HCT116 (cell line): ENCODE measurements at regions not wholly inside any gene's neighbourhood (a gene's known extent, or its start where the extent isn't known, plus 50 kb on each side); places are given as distances from the start of the nearest gene placed in this dataset.

ENCODE experiments used
- ATAC-seq: fragments of 200-7000 bp; cut with Tn5 transposase; 2 replicates; pipeline ENCODE4 v1.9.1; 2020; ENCODE audit warnings: mild to moderate bottlenecking, moderate library complexity
- BruUV-seq: library from RNA; stranded (reverse); fragments of 400-500 nt; replicated peaks from 2 replicates; lab custom pipeline; 2021; lab: Mats Ljungman, UMichigan
- CTCF ChIA-PET: fragments of 300-600 bp; sonication (Branson Sonifier 250); formaldehyde crosslinking; loops from one replicate; lab custom pipeline; 2021; ENCODE audit warnings: antibody characterized with exemption; lab: Charles Lee
- POLR2A ChIA-PET: fragments of 300-600, 350-600 bp; sonication (Branson Sonifier 250); formaldehyde crosslinking; loops from one replicate; lab custom pipeline; 2021; ENCODE audit warnings: antibody characterized with exemption; lab: Charles Lee
- RAD21 ChIA-PET, 2 experiments: fragments of 300-600 bp; sonication (Branson Sonifier 250); formaldehyde crosslinking; loops; one replicate each; lab custom pipeline; 2023; ENCODE audit warnings: low total read pairs in 2 of 2; ENCODE audit not compliant: uncharacterized antibody in 2 of 2, unreplicated experiment in 2 of 2, low non-redundant PET in 1 of 2; lab: Charles Lee
- DNase-seq: peaks from one replicate; pipeline ENCODE4 v3.0.0-alpha.2; 2010; ENCODE audit warnings: low read depth, low spot score
- H2AFZ ChIP-seq: fragments of 200-600 bp; shearing (Covaris generic), sonication (generic); 2 replicates; pipeline ENCODE4 v1.6.1; 2017; ENCODE audit warnings: low read depth, mixed run types, mixed read lengths, antibody characterized with exemption, low read length; ENCODE audit not compliant: poor library complexity, severe bottlenecking
- H3K27ac ChIP-seq: 2 replicates; pipeline ENCODE4 v1.5.1; 2012; ENCODE audit warnings: low read depth, low read length
- H3K27me3 ChIP-seq: fragments of 200-600 bp; sonication (generic); 2 replicates; pipeline ENCODE4 v1.6.1; 2016; ENCODE audit warnings: mixed run types, low read length, mixed read lengths; ENCODE audit not compliant: insufficient read depth
- H3K36me3 ChIP-seq, 2 experiments: fragments of 200-500 bp in 1 of 2; fragments of 200-600 bp in 1 of 2; sonication (Bioruptor generic) in 1 of 2; sonication (generic) in 1 of 2; 2 replicates each; pipeline versions ENCODE4 v1.5.1 to v1.6.1; 2014 to 2016; ENCODE audit warnings: low read length in 2 of 2, inconsistent platforms in 1 of 2, mixed read lengths in 1 of 2, mixed run types in 1 of 2; ENCODE audit not compliant: insufficient read depth in 2 of 2, control insufficient read depth in 1 of 2
- H3K4me1 ChIP-seq, 2 experiments: fragments of 200-600 bp in 1 of 2; sonication (generic) in 1 of 2; 2 replicates each; pipeline versions ENCODE4 v1.5.1 to v1.6.1; 2012 to 2017; ENCODE audit warnings: low read length in 2 of 2, inconsistent platforms in 1 of 2, mild to moderate bottlenecking in 1 of 2, mixed read lengths in 1 of 2, mixed run types in 1 of 2, moderate library complexity in 1 of 2; ENCODE audit not compliant: insufficient read depth in 2 of 2, control insufficient read depth in 1 of 2
- H3K4me2 ChIP-seq: fragments of 200-600 bp; sonication (generic); 2 replicates; pipeline ENCODE4 v1.6.1; 2017; ENCODE audit warnings: mixed run types, low read length, mixed read lengths
- H3K4me3 ChIP-seq, 2 experiments: fragments of 200-600 bp in 1 of 2; sonication (generic) in 1 of 2; replicated peaks in 1 of 2; 2 replicates each; pipeline ENCODE4 v1.5.1; 2011 to 2016; ENCODE audit warnings: low read length in 2 of 2, control low read depth in 1 of 2, low read depth in 1 of 2, mild to moderate bottlenecking in 1 of 2, mixed read lengths in 1 of 2, mixed run types in 1 of 2
- H3K79me2 ChIP-seq: fragments of 200-600 bp; sonication (generic); 2 replicates; pipeline ENCODE4 v1.6.1; 2017; ENCODE audit warnings: mild to moderate bottlenecking, mixed run types, low read length, moderate library complexity, mixed read lengths; ENCODE audit not compliant: insufficient read depth
- H3K9ac ChIP-seq: fragments of 200-600 bp; sonication (generic); 2 replicates; pipeline ENCODE4 v1.6.1; 2016; ENCODE audit warnings: low read length, mixed read lengths
- H3K9me2 ChIP-seq: fragments of 200-600 bp; sonication (generic), shearing (Covaris generic); 2 replicates; pipeline ENCODE4 v1.6.1; 2017; ENCODE audit warnings: mixed run types, mild to moderate bottlenecking, moderate library complexity; ENCODE audit not compliant: insufficient read depth
- H3K9me3 ChIP-seq, 2 experiments: fragments of 200-500 bp in 1 of 2; fragments of 200-600 bp in 1 of 2; sonication (Bioruptor generic) in 1 of 2; sonication (generic) in 1 of 2; 2 replicates each; pipeline ENCODE4 v1.6.1; 2014 to 2017; ENCODE audit warnings: low read length in 2 of 2, mixed read lengths in 2 of 2, inconsistent platforms in 1 of 2, low read depth in 1 of 2, mild to moderate bottlenecking in 1 of 2, mixed run types in 1 of 2, moderate library complexity in 1 of 2; ENCODE audit not compliant: control insufficient read depth in 1 of 2, insufficient read depth in 1 of 2
- H4K20me1 ChIP-seq: fragments of 200-600 bp; sonication (generic), shearing (Covaris generic); 2 replicates; pipeline ENCODE4 v1.6.1; 2017; ENCODE audit warnings: mixed run types, mild to moderate bottlenecking, moderate library complexity; ENCODE audit not compliant: insufficient read depth
- ATF3 ChIP-seq: IDR thresholded peaks from 2 replicates; pipeline ENCODE4 v1.6.1; 2012
- CEBPB ChIP-seq: IDR thresholded peaks from 2 replicates; pipeline ENCODE4 v1.6.1; 2012; ENCODE audit warnings: low read depth
- ELF1 ChIP-seq: IDR thresholded peaks from 2 replicates; pipeline ENCODE4 v1.6.1; 2012; ENCODE audit warnings: low read depth, borderline replicate concordance
- EZH2 ChIP-seq: fragments of 200-600 bp; sonication (generic); IDR thresholded peaks from 2 replicates; pipeline ENCODE4 v1.6.1; 2017; ENCODE audit warnings: antibody characterized with exemption, mixed run types
- POLR2A ChIP-seq: IDR thresholded peaks from 2 replicates; pipeline ENCODE4 v1.7.0; 2011; ENCODE audit warnings: borderline replicate concordance; ENCODE audit not compliant: insufficient read depth, insufficient read length; ENCODE audit errors: extremely low read depth
- REST ChIP-seq: IDR thresholded peaks from 2 replicates; pipeline ENCODE4 v1.6.1; 2012; ENCODE audit warnings: low read depth
- YY1 ChIP-seq: IDR thresholded peaks from 2 replicates; pipeline ENCODE4 v1.6.1; 2011; ENCODE audit warnings: low read length, low read depth, moderate library complexity, mild to moderate bottlenecking; ENCODE audit not compliant: insufficient replicate concordance; ENCODE audit errors: extremely low read depth
- ZNF274 ChIP-seq: fragments of 200-500 bp; sonication (Bioruptor generic); IDR thresholded peaks from 2 replicates; pipeline ENCODE4 v1.6.1; 2014; ENCODE audit warnings: mild to moderate bottlenecking, low read depth, low read length, inconsistent platforms
- intact Hi-C: fragments of 100-400 bp; cut with micrococcal nuclease; formaldehyde crosslinking; loops from 2 replicates; pipeline ENCODE4 v1.10.0; 2022

- no peak for ATAC-seq
- POLR2A ChIA-PET, result no interaction called here
- no peak overlapping the region for H3K9ac ChIP-seq
- no peaks in the 10 kb centered on the region for H3K9me2 ChIP-seq
- no peaks in the 10 kb centered on the region for H3K79me2 ChIP-seq
- H3K27ac ChIP-seq, result no peak overlapping the region
- no TSS peak for BruUV-seq
- CTCF ChIA-PET, result no interaction called here
- H3K27me3 ChIP-seq, result no peaks in the 10 kb centered on the region
- H3K4me3 ChIP-seq, result no peak overlapping the region
- TF ChIP-seq ZNF274, result no peak
- TF ChIP-seq REST, result no peak
- no peak for TF ChIP-seq POLR2A
- no peak for TF ChIP-seq YY1
- no peak for TF ChIP-seq CEBPB
- no peak for TF ChIP-seq ELF1
- no peak for TF ChIP-seq EZH2
- no peak for TF ChIP-seq ATF3
- H2AFZ ChIP-seq, result no peak overlapping the region
- no peaks in the 10 kb centered on the region for H4K20me1 ChIP-seq
- RAD21 ChIA-PET, result no interaction called here
- H3K4me1 ChIP-seq, result no peaks in the 10 kb centered on the region
- no peaks in the 10 kb centered on the region for H3K36me3 ChIP-seq
- intact Hi-C loops, result loop anchor here (10.0 kb wide), 1 partner anchor 785 kb away; the partner anchor contains the start of gene POLR1E
- H3K4me2 ChIP-seq, result no peak overlapping the region
- DNase-seq, result no peak
- peaks cover 0 to 4% of the 10 kb centered on the region in 2 experiments; a peak in 1 of 4 replicates for H3K9me3 ChIP-seq
These were observed 122.7 kb upstream of the ALDH1B1 start for GRCh38 chr9:38269775-38270174.
